ENCODE measurements at regions not wholly inside any gene's neighbourhood (a gene's known extent, or its start where the extent isn't known, plus 50 kb on each side); places are given as distances from the start of the nearest gene placed in this dataset.
A peak's percentile ranks its signal among the peaks of the same experiment; 100 is the strongest.

GRCh38 chr11:96474263-96474662, 84.5 kb downstream of the JRKL start (continued):
- TF ChIP-seq, protein P1, sequence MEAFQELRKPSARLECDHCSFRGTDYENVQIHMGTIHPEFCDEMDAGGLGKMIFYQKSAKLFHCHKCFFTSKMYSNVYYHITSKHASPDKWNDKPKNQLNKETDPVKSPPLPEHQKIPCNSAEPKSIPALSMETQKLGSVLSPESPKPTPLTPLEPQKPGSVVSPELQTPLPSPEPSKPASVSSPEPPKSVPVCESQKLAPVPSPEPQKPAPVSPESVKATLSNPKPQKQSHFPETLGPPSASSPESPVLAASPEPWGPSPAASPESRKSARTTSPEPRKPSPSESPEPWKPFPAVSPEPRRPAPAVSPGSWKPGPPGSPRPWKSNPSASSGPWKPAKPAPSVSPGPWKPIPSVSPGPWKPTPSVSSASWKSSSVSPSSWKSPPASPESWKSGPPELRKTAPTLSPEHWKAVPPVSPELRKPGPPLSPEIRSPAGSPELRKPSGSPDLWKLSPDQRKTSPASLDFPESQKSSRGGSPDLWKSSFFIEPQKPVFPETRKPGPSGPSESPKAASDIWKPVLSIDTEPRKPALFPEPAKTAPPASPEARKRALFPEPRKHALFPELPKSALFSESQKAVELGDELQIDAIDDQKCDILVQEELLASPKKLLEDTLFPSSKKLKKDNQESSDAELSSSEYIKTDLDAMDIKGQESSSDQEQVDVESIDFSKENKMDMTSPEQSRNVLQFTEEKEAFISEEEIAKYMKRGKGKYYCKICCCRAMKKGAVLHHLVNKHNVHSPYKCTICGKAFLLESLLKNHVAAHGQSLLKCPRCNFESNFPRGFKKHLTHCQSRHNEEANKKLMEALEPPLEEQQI (IDR thresholded peaks at IDR 0.05), result no peak
- TF ChIP-seq MTA3 (IDR thresholded peaks at IDR 0.05; ENCODE audit: borderline replicate concordance) (no peak), KLF6 (CRISPR knock-in tag; IDR thresholded peaks at IDR 0.05; ENCODE audit: borderline replicate concordance) (no peak), ZNF24 (IDR thresholded peaks at IDR 0.05) (no peak), HMG20B (CRISPR knock-in tag; IDR thresholded peaks at IDR 0.05) (no peak), SREBF2 (CRISPR knock-in tag; IDR thresholded peaks at IDR 0.05) (no peak), TCF3 (CRISPR knock-in tag; IDR thresholded peaks at IDR 0.05) (no peak), ZBTB43 (CRISPR knock-in tag; IDR thresholded peaks at IDR 0.05) (no peak)

GRCh38 chr11:96481204-96481603, 91.4 kb downstream of the JRKL start:
- CTCF ChIA-PET (ENCODE audit: low intra/inter-chr PET ratio), result no interaction called here
- POLR2A ChIA-PET, result no interaction called here
- 9% methylated on average over 1 of the region's 1 CpG for WGBS (ENCODE audit: insufficient coverage, low coverage, missing lambda C conversion rate)
- no peak for TF ChIP-seq TBP (optimal IDR thresholded peaks at IDR 0.05; ENCODE audit: low read depth, low read length)
- TF ChIP-seq SRSF9 (IDR thresholded peaks at IDR 0.05; ENCODE audit: borderline replicate concordance, low read depth, low read length), result no peak
- no peak for TF ChIP-seq ZNF639 (CRISPR knock-in tag; conservative IDR thresholded peaks at IDR 0.05 in 1 of 2, IDR thresholded peaks at IDR 0.05 in 1 of 2)
- no peak for TF ChIP-seq HMGXB4 (CRISPR knock-in tag; IDR thresholded peaks at IDR 0.05)
- no peak for TF ChIP-seq MCM2 (IDR thresholded peaks at IDR 0.05; ENCODE audit: low read depth)
- TF ChIP-seq ELF4 (CRISPR knock-in tag; IDR thresholded peaks at IDR 0.05), result no peak
- no peak for TF ChIP-seq CBX5 (IDR thresholded peaks at IDR 0.05; ENCODE audit: borderline replicate concordance, low read depth)
- no peak for TF ChIP-seq HDAC8 (tag; IDR thresholded peaks at IDR 0.05)

More at GRCh38 chr11:96481204-96481603, 91.4 kb downstream of the JRKL start:
- Histone ChIP-seq H3K4me3 (no peak overlapping the region), H3K36me3 (ENCODE audit: control insufficient read depth, insufficient read depth, low read length) (peaks cover 6% of the 10 kb centered on the region; the same call in 1 of the 3 replicates), H3K4me2 (ENCODE audit: insufficient read depth, low read length) (no peak overlapping the region; the same call in 1 of the 2 replicates), H3K4me1 (replicated peaks in 1 of 2; ENCODE audit: control insufficient read depth in 2 of 2, insufficient read depth in 2 of 2, low read length in 2 of 2) (peaks cover 0 to 19% of the 10 kb centered on the region in 2 experiments; a peak in 3 of 5 replicates), H3K27me3 (ENCODE audit: control insufficient read depth in 2 of 2, insufficient read depth in 2 of 2, low read length in 2 of 2) (no peaks in the 10 kb centered on the region), H3K79me2 (ENCODE audit: control insufficient read depth, insufficient read depth, low read length) (peaks cover 10% of the 10 kb centered on the region), H4K20me1 (replicated peaks; ENCODE audit: control insufficient read depth, insufficient read depth, low read length) (no peaks in the 10 kb centered on the region), H3K27ac (ENCODE audit: extremely low read depth, low read depth, low read length) (peak overlapping the region; percentile 5; the same call in 1 of the 3 replicates), H3K9me3 (replicated peaks; ENCODE audit: control insufficient read depth, insufficient read depth, low read depth, low read length) (peaks cover 3% of the 10 kb centered on the region; the same call in 1 of the 2 replicates), H3K9me1 (ENCODE audit: control insufficient read depth, insufficient read depth, low read length) (no peaks in the 10 kb centered on the region), H2AFZ (ENCODE audit: low read depth, low read length) (0 out of 2 replicates have a peak overlapping the region, but pooled peaks have one; percentile 21), H3K9ac (ENCODE audit: insufficient read depth in 1 of 2, low read depth in 2 of 2, low read length in 2 of 2) (no peak overlapping the region)
- intact Hi-C loops (cut with micrococcal nuclease) (no loop called here), in situ Hi-C loops (cut with MboI) (no loop called here)
- no TSS peak for BruUV-seq (replicated peaks)
- ATAC-seq (no peak), DNase-seq (ENCODE audit: extremely low read depth in 1 of 4, low spot score in 3 of 4) (no peak), FAIRE-seq (no peak)

All from K562 (cell line).